ENCODE measurements at regions not wholly inside any gene's neighbourhood (a gene's known extent, or its start where the extent isn't known, plus 50 kb on each side); places are given as distances from the start of the nearest gene placed in this dataset.

DNA sequence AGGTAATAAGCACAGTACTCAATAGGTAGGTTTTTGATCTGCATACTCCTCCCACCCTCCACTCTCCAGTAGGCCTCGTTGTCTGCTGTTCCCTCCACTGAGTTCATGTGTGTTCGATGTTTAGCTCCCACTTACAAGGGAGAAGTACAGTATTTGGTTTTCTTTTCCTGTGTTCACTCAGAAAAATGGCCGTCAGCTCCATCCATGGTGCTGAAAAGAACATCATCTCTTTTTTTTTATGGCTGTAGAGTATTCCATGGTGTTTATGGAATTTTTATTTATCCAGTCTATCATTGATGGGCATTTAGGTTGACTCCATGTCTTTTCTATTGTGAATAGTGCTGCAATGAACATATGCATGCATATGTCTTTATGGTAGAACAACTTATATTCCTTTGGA lies 849.7 kb upstream of the NRXN1 start:
- TF ChIP-seq EP300 (IDR thresholded peaks at IDR 0.05) = no peak
- TF ChIP-seq, protein P1, sequence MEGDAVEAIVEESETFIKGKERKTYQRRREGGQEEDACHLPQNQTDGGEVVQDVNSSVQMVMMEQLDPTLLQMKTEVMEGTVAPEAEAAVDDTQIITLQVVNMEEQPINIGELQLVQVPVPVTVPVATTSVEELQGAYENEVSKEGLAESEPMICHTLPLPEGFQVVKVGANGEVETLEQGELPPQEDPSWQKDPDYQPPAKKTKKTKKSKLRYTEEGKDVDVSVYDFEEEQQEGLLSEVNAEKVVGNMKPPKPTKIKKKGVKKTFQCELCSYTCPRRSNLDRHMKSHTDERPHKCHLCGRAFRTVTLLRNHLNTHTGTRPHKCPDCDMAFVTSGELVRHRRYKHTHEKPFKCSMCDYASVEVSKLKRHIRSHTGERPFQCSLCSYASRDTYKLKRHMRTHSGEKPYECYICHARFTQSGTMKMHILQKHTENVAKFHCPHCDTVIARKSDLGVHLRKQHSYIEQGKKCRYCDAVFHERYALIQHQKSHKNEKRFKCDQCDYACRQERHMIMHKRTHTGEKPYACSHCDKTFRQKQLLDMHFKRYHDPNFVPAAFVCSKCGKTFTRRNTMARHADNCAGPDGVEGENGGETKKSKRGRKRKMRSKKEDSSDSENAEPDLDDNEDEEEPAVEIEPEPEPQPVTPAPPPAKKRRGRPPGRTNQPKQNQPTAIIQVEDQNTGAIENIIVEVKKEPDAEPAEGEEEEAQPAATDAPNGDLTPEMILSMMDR (IDR thresholded peaks at IDR 0.05) = no peak
- TF ChIP-seq POLR2AphosphoS5 (IDR thresholded peaks at IDR 0.05) = no peak
- no peak for TF ChIP-seq POLR2A (IDR thresholded peaks at IDR 0.05)
- no peak overlapping the region for H3K27ac ChIP-seq
- WGBS, 2 donors (ENCODE audit: low coverage in 1 of 2) = 86 to 95% methylated on average over 3 of the region's 3 CpGs
- no peak for ATAC-seq
- H3K36me3 ChIP-seq = no peaks in the 10 kb centered on the region
- H3K4me3 ChIP-seq = no peak overlapping the region
- no peaks in the 10 kb centered on the region for H3K4me1 ChIP-seq
- H3K9me3 ChIP-seq = peaks cover 0 to 34% (median 0%) of the 10 kb centered on the region in 3 donors
- no peaks in the 10 kb centered on the region for H3K27me3 ChIP-seq

DNA sequence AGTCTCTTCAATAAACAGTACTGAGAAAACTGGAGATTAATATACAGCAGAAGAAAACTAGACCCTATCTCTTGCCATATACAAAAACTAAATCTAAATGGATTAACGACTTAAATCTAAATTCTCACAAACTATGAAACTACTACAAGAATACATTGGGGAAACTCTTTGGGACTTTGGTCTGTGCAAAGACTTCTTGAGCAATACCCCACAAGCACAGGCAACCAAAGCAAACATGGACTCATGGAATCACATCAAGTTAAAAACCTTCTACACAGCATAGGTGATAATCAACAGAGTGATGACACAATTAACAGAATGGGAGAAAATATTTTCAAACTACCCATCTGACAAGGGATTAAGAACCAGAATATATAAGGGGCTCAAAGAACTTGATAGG lies 848.2 kb upstream of the NRXN1 start:
- ATAC-seq = no peak
- Histone ChIP-seq H3K27ac (no peak overlapping the region), H3K9me3 (peaks cover 0 to 43% (median 0%) of the 10 kb centered on the region in 3 donors), H3K4me1 (no peaks in the 10 kb centered on the region), H3K36me3 (no peaks in the 10 kb centered on the region), H3K27me3 (no peaks in the 10 kb centered on the region), H3K4me3 (no peak overlapping the region)
- TF ChIP-seq POLR2AphosphoS5 (IDR thresholded peaks at IDR 0.05) (no peak), EP300 (IDR thresholded peaks at IDR 0.05) (no peak), POLR2A (IDR thresholded peaks at IDR 0.05) (no peak)
- TF ChIP-seq, protein P1 (IDR thresholded peaks at IDR 0.05) = no peak
- WGBS, 2 donors (ENCODE audit: low coverage in 1 of 2) = 90 to 100% methylated on average over 1 of the region's 1 CpG

DNA sequence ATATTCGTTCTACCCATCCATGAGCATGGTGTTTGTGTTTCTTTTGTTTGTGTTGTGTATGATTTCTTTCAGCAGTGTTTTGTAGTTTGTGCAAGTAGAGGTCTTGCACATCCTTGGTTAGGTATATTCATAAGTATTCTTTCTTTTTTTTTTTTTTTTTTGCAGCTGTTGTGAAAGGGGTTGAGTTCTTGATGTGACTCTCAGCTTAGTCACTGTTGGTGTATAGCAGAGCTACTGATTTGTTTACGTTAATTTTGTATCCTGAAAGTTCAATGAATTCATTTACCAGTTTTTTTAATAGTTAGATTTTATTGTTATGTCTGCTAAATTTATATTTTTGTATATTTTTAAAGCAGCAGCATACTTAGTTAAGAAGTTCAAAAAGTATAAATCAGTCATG lies 834.4 kb upstream of the NRXN1 start:
- Histone ChIP-seq H3K4me1 (no peaks in the 10 kb centered on the region), H3K36me3 (no peaks in the 10 kb centered on the region), H3K9me3 (no peaks in the 10 kb centered on the region), H3K27ac (no peak overlapping the region), H3K27me3 (no peaks in the 10 kb centered on the region), H3K4me3 (no peak overlapping the region)
- TF ChIP-seq POLR2AphosphoS5 (IDR thresholded peaks at IDR 0.05) = no peak
- TF ChIP-seq, protein P1 (IDR thresholded peaks at IDR 0.05) = no peak
- TF ChIP-seq POLR2A (IDR thresholded peaks at IDR 0.05) = no peak
- TF ChIP-seq EP300 (IDR thresholded peaks at IDR 0.05) = no peak
- ATAC-seq = no peak
- 97 to 100% methylated on average over 1 to 2 of the region's 2 CpGs for WGBS, 2 donors (ENCODE audit: low coverage in 1 of 2)

DNA sequence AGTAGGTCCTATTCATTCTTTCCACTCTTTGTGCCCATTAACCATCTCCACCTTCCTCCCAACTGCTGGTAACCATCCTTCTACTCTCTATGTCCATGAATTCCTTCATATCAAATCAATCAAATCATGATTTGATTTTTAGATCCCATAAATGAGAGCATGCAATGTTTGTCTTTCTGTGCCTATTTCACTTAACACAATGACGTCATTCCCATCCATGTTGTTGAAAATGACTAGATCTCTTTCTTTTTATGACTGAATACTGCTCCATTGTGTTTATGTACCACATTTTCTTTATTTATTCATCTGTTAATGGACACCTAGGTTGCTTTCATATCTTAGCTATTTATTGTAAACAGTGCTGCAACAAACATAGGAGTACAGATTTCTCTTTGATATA lies 827.3 kb upstream of the NRXN1 start:
- ATAC-seq = no peak
- WGBS, 2 donors (ENCODE audit: low coverage in 1 of 2) = 86 to 100% methylated on average over 1 of the region's 1 CpG

DNA sequence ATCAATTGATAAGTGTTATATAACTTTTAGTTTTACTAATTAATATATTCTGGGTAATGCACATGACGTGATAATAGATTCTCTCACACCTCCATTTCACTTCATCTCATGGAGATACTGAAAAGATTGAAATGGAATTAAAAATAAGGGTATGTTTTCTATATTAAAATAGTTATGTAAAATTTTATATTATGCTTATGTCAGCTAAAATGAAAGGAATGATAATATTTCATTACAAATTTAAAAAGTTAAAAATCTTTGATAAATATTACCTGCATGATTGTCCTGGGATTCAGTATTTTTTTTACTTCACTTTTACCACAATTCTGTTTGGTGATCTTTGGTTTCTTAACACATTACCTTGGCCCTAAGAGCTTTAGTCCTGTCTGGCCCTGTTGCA lies 823.8 kb upstream of the NRXN1 start:
- TF ChIP-seq EP300 (IDR thresholded peaks at IDR 0.05) (no peak), POLR2AphosphoS5 (IDR thresholded peaks at IDR 0.05) (no peak), POLR2A (IDR thresholded peaks at IDR 0.05) (no peak)
- TF ChIP-seq, protein P1 (IDR thresholded peaks at IDR 0.05) = no peak
- 69 to 82% methylated on average over 1 of the region's 1 CpG for WGBS, 2 donors (ENCODE audit: low coverage in 1 of 2)
- no peak for ATAC-seq

More for the DNA sequence above, 827.3 kb upstream of the NRXN1 start:
- H3K27ac ChIP-seq = no peak overlapping the region
- no peaks in the 10 kb centered on the region for H3K27me3 ChIP-seq
- H3K9me3 ChIP-seq = no peaks in the 10 kb centered on the region
- TF ChIP-seq POLR2A (IDR thresholded peaks at IDR 0.05) (no peak), EP300 (IDR thresholded peaks at IDR 0.05) (no peak), POLR2AphosphoS5 (IDR thresholded peaks at IDR 0.05) (no peak)
- TF ChIP-seq, protein P1 (IDR thresholded peaks at IDR 0.05) = no peak
- H3K36me3 ChIP-seq = no peaks in the 10 kb centered on the region
- no peak overlapping the region for H3K4me3 ChIP-seq
- no peaks in the 10 kb centered on the region for H3K4me1 ChIP-seq

More for the DNA sequence above, 823.8 kb upstream of the NRXN1 start:
- Histone ChIP-seq H3K9me3 (no peaks in the 10 kb centered on the region), H3K27me3 (no peaks in the 10 kb centered on the region), H3K36me3 (no peaks in the 10 kb centered on the region), H3K27ac (no peak overlapping the region), H3K4me1 (no peaks in the 10 kb centered on the region), H3K4me3 (no peak overlapping the region)
